GM12878 (cell line): ENCODE measurements at regions not wholly inside any gene's neighbourhood (a gene's known extent, or its start where the extent isn't known, plus 50 kb on each side); places are given as distances from the start of the nearest gene placed in this dataset.

ENCODE experiments used
- ATAC-seq: fragments of 200-7000 bp; cut with Tn5 transposase; 3 replicates; pipeline ENCODE4 v1.9.1; 2020; ENCODE audit warnings: mild to moderate bottlenecking, moderate library complexity
- BruUV-seq: library from RNA; stranded (reverse); fragments of 400-500 nt; replicated peaks from 2 replicates; lab custom pipeline; 2021; lab: Mats Ljungman, UMichigan
- CTCF ChIA-PET: fragments of 300-600 bp; sonication (Branson Sonifier 250); formaldehyde crosslinking; extraction: SDS; loops from one replicate; lab custom pipeline; 2021; ENCODE audit warnings: inconsistent platforms; lab: Yijun Ruan, JAX
- POLR2A ChIA-PET: fragments of 350-600 bp; formaldehyde crosslinking; extraction: SDS; loops from one replicate; lab custom pipeline; 2021; ENCODE audit warnings: inconsistent platforms; lab: Charles Lee
- RAD21 ChIA-PET: fragments of 300-600 bp; sonication (Branson Sonifier 250); formaldehyde crosslinking; loops from one replicate; lab custom pipeline; 2023; ENCODE audit warnings: antibody characterized with exemption; ENCODE audit not compliant: unreplicated experiment; lab: Charles Lee
- SMC1A ChIA-PET: fragments of 300-600 bp; sonication (Branson Sonifier 250); formaldehyde crosslinking; loops from one replicate; lab custom pipeline; 2023; ENCODE audit not compliant: unreplicated experiment, uncharacterized antibody; lab: Charles Lee
- DNase-seq: peaks from one replicate; pipeline ENCODE4 v3.0.0-alpha.2; 2011; ENCODE audit warnings: low read depth, low spot score
- FAIRE-seq: peaks from 3 replicates; lab custom pipeline; 2011; peaks lifted over from hg19 to GRCh38; lab: Jason Lieb, UNC
- H2AFZ ChIP-seq: 2 replicates; pipeline ENCODE4 v1.6.0; 2011; ENCODE audit warnings: low read depth, low read length, control low read depth; ENCODE audit not compliant: control insufficient read depth
- H3K27ac ChIP-seq: 2 replicates; pipeline ENCODE4 v1.5.1; 2011; ENCODE audit warnings: control low read depth; ENCODE audit not compliant: control insufficient read depth, insufficient read depth
- H3K27me3 ChIP-seq, 2 experiments: replicated peaks in 1 of 2; 2 replicates each; pipeline versions ENCODE4 v1.6.0 to v1.6.1; 2011; ENCODE audit warnings: low read length in 1 of 2; ENCODE audit not compliant: control insufficient read depth in 2 of 2, insufficient read depth in 2 of 2
- H3K36me3 ChIP-seq, 2 experiments: 2 replicates each; pipeline ENCODE4 v1.5.1; 2011; ENCODE audit warnings: low read length in 1 of 2; ENCODE audit not compliant: control insufficient read depth in 2 of 2, insufficient read depth in 2 of 2
- H3K4me1 ChIP-seq: 2 replicates; pipeline ENCODE4 v1.6.1; 2011; ENCODE audit warnings: mild to moderate bottlenecking, low read length, moderate library complexity, mixed read lengths; ENCODE audit not compliant: control insufficient read depth, insufficient read depth
- H3K4me2 ChIP-seq: 2 replicates; pipeline ENCODE4 v1.6.0; 2011; ENCODE audit warnings: control low read depth; ENCODE audit not compliant: control insufficient read depth, insufficient read depth
- H3K4me3 ChIP-seq: fragments of 200-600 bp; sonication (generic); 2 replicates; pipeline ENCODE4 v1.5.1; 2016
- H3K79me2 ChIP-seq: 2 replicates; pipeline ENCODE4 v1.6.0; 2011; ENCODE audit warnings: low read length; ENCODE audit not compliant: control insufficient read depth, insufficient read depth
- H3K9ac ChIP-seq: 2 replicates; pipeline ENCODE4 v1.8.0; 2011; ENCODE audit warnings: low read length, control low read depth, mixed read lengths; ENCODE audit not compliant: control insufficient read depth, insufficient read depth
- H3K9me3 ChIP-seq: replicated peaks from 3 replicates; pipeline ENCODE4 v1.5.1; 2011; ENCODE audit warnings: mild to moderate bottlenecking, low read length; ENCODE audit not compliant: control insufficient read depth, insufficient read depth
- H4K20me1 ChIP-seq: 2 replicates; pipeline ENCODE4 v1.6.0; 2011; ENCODE audit not compliant: control insufficient read depth, insufficient read depth
- ATF2 ChIP-seq: IDR thresholded peaks from 2 replicates; pipeline ENCODE4 v1.6.1; 2012; ENCODE audit warnings: low read length, inconsistent platforms
- CBX5 ChIP-seq: sonication (generic); IDR thresholded peaks from 2 replicates; pipeline ENCODE4 v1.6.1; 2016; ENCODE audit warnings: low read depth, moderate library complexity, mild to moderate bottlenecking, inconsistent platforms
- CEBPB ChIP-seq, 2 experiments: fragments of 150-350 bp in 1 of 2; IDR thresholded peaks; 2 replicates each; pipeline ENCODE4 v1.6.1; 2012 to 2014; ENCODE audit warnings: low read depth in 2 of 2, low read length in 2 of 2, borderline replicate concordance in 1 of 2, inconsistent platforms in 1 of 2
- E2F4 ChIP-seq: IDR thresholded peaks from 2 replicates; pipeline ENCODE4 v1.6.1; 2012; ENCODE audit warnings: low read depth, low read length, improper control_type of control experiment
- EED ChIP-seq: sonication (generic); IDR thresholded peaks from 2 replicates; pipeline ENCODE4 v1.6.1; 2016; ENCODE audit warnings: antibody characterized with exemption, low read depth
- EGR1 ChIP-seq, 2 experiments: IDR thresholded peaks; 1 replicate in 1 of 2; 2 replicates in 1 of 2; pipeline ENCODE4 v1.6.1; 2011 to 2012; ENCODE audit warnings: low read depth in 2 of 2, low read length in 2 of 2, borderline replicate concordance in 1 of 2, mild to moderate bottlenecking in 1 of 2, moderate library complexity in 1 of 2
- IRF4 ChIP-seq: IDR thresholded peaks from 2 replicates; pipeline ENCODE4 v1.6.1; 2011; ENCODE audit warnings: low read depth, low read length
- MEF2A ChIP-seq: IDR thresholded peaks from 2 replicates; pipeline ENCODE4 v1.6.1; 2011; ENCODE audit warnings: low read depth, mild to moderate bottlenecking, low read length, moderate library complexity; ENCODE audit not compliant: insufficient read depth
- MXI1 ChIP-seq: fragments of 150-350 bp; IDR thresholded peaks from 2 replicates; pipeline ENCODE4 v1.6.1; 2011; ENCODE audit warnings: low read depth, mild to moderate bottlenecking, inconsistent platforms, low read length, improper control_type of control experiment
- NR2C2 ChIP-seq: IDR thresholded peaks from 2 replicates; pipeline ENCODE4 v1.6.1; 2011; ENCODE audit warnings: borderline replicate concordance, low read depth; ENCODE audit not compliant: control insufficient read depth, insufficient read length
- PAX5 ChIP-seq: IDR thresholded peaks from 2 replicates; pipeline ENCODE4 v1.6.1; 2011; ENCODE audit warnings: low read depth, low read length, borderline replicate concordance
- POU2F2 ChIP-seq: IDR thresholded peaks from 3 replicates; pipeline ENCODE4 v1.6.1; 2011; ENCODE audit warnings: low read depth, mild to moderate bottlenecking, low read length, borderline replicate concordance
- SREBF1 ChIP-seq: IDR thresholded peaks from 2 replicates; pipeline ENCODE4 v1.6.1; 2012; ENCODE audit warnings: mild to moderate bottlenecking, low read length
- TAF1 ChIP-seq: IDR thresholded peaks from 2 replicates; pipeline ENCODE4 v1.6.1; 2011; ENCODE audit warnings: mild to moderate bottlenecking, low read depth, low read length, borderline replicate concordance
- ZBTB11 ChIP-seq: fragments of 450-650 bp; formaldehyde crosslinking; IDR thresholded peaks from 2 replicates; pipeline ENCODE4 v1.5.0; 2022; ENCODE audit warnings: mild to moderate bottlenecking, missing genetic modification characterization
- ZNF217 ChIP-seq: fragments of 450-650 bp; IDR thresholded peaks from 2 replicates; pipeline ENCODE4 v1.6.1; 2017; ENCODE audit warnings: antibody characterized with exemption, mild to moderate bottlenecking
- WGBS: methylation state at CpG from one replicate; pipeline ENCODE4 v1.1.6; 2016; ENCODE audit warnings: low lambda C conversion rate; ENCODE audit not compliant: insufficient replicate concordance, insufficient coverage; ENCODE audit errors: missing lambda C conversion rate; 5-methylcytosine and 5-hydroxymethylcytosine counted together
- in situ Hi-C: fragments of 300-500 bp; cut with MboI; formaldehyde crosslinking; loops from 9 replicates; pipeline ENCODE4 v1.14.3; 2018; ENCODE audit warnings: mixed read lengths
- intact Hi-C: fragments of 100-400 bp; cut with micrococcal nuclease; formaldehyde crosslinking; loops from one replicate; pipeline ENCODE4 v1.14.2; 2022; ENCODE audit not compliant: unreplicated experiment
- TF ChIP-seq, protein P1 (sequence below): IDR thresholded peaks from 2 replicates; pipeline ENCODE4 v1.6.1; 2012; ENCODE audit warnings: low read depth, low read length, improper control_type of control experiment
- TF ChIP-seq, protein P2 (sequence below): IDR thresholded peaks from 2 replicates; pipeline ENCODE4 v1.6.1; 2011; ENCODE audit warnings: borderline replicate concordance, low read depth, mild to moderate bottlenecking, moderate library complexity, mixed read lengths, low read length; ENCODE audit not compliant: insufficient read depth; ENCODE audit errors: extremely low read length

DNA sequence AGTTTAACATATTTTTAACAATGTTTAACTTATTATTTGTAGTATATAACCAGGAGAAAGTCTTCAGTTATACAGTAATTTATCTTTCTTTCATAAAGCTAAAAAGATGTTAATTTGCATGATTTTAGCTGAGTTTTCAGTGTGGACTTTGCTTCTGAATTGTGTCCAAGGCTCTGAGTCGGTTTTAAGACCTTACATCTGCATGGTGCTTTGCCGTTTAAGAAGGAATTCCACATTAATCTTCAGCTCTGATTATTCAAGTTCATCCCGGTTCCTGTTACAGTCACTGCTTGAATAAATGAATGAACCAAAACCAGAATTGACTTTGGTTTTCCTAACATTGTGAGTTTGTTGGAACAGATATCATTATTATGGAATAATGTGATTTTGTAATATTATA lies 419.7 kb upstream of the RGPD4 start:
- intact Hi-C loops (no loop called here), in situ Hi-C loops (no loop called here)
- no peak overlapping the region for H3K4me3 ChIP-seq
- ChIA-PET RAD21 (no interaction called here), CTCF (no interaction called here), POLR2A (no interaction called here), SMC1A (no interaction called here)
- H3K27ac ChIP-seq, result no peak overlapping the region
- H3K4me1 ChIP-seq, result no peaks in the 10 kb centered on the region
- no TSS peak for BruUV-seq
- no peak overlapping the region for H2AFZ ChIP-seq
- H3K27me3 ChIP-seq, result no peaks in the 10 kb centered on the region
- ATAC-seq (no peak), FAIRE-seq (no peak), DNase-seq (no peak)
- no peaks in the 10 kb centered on the region for H3K36me3 ChIP-seq
- H3K9ac ChIP-seq, result no peak overlapping the region
- no peak overlapping the region for H3K4me2 ChIP-seq
- H3K9me3 ChIP-seq, result no peaks in the 10 kb centered on the region
- no peaks in the 10 kb centered on the region for H3K79me2 ChIP-seq
- no peaks in the 10 kb centered on the region for H4K20me1 ChIP-seq
- WGBS, result 9% methylated on average over 3 of the region's 3 CpGs
- TF ChIP-seq POU2F2 (no peak), PAX5 (no peak), EED (no peak), CBX5 (no peak), MXI1 (no peak), CEBPB (IDR thresholded peaks at IDR 0.05; ENCODE audit: borderline replicate concordance in 1 of 2, low read depth in 2 of 2, low read length in 2 of 2) (no peak), E2F4 (no peak), ATF2 (no peak), EGR1 (IDR thresholded peaks at IDR 0.05; ENCODE audit: borderline replicate concordance in 1 of 2, low read depth in 2 of 2, low read length in 2 of 2) (no peak), IRF4 (no peak), SREBF1 (no peak), MEF2A (no peak), ZBTB11 (CRISPR knock-in tag) (no peak), NR2C2 (no peak), ZNF217 (no peak), TAF1 (no peak)
- TF ChIP-seq, protein P1, sequence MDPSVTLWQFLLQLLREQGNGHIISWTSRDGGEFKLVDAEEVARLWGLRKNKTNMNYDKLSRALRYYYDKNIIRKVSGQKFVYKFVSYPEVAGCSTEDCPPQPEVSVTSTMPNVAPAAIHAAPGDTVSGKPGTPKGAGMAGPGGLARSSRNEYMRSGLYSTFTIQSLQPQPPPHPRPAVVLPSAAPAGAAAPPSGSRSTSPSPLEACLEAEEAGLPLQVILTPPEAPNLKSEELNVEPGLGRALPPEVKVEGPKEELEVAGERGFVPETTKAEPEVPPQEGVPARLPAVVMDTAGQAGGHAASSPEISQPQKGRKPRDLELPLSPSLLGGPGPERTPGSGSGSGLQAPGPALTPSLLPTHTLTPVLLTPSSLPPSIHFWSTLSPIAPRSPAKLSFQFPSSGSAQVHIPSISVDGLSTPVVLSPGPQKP, result no peak
- TF ChIP-seq, protein P2, sequence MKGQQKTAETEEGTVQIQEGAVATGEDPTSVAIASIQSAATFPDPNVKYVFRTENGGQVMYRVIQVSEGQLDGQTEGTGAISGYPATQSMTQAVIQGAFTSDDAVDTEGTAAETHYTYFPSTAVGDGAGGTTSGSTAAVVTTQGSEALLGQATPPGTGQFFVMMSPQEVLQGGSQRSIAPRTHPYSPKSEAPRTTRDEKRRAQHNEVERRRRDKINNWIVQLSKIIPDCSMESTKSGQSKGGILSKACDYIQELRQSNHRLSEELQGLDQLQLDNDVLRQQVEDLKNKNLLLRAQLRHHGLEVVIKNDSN, result no peak
